GM08714 (cell line): ENCODE measurements at regions not wholly inside any gene's neighbourhood (a gene's known extent, or its start where the extent isn't known, plus 50 kb on each side); places are given as distances from the start of the nearest gene placed in this dataset.
"Not testable (repeated sequence)": the region's sequence is repeated elsewhere in the genome, so short reads cannot be mapped to it uniquely, and the experiment has no call there.

Experiments
- H3K4me3 ChIP-seq: fragments of 200-500 bp; sonication (Bioruptor generic); 2 replicates; pipeline ENCODE4 v1.5.1; 2014; ENCODE audit warnings: mild to moderate bottlenecking, low read length, inconsistent platforms
- ZNF274 ChIP-seq: IDR thresholded peaks from 2 replicates; pipeline ENCODE4 v1.6.1; 2012; ENCODE audit warnings: mild to moderate bottlenecking, low read depth, low read length

GRCh38 chr3:18189282-18190050 lies 235.7 kb downstream of the SATB1 start:
- H3K4me3 ChIP-seq, result no peak overlapping the region

GRCh38 chr3:18188491-18188890 lies 236.6 kb downstream of the SATB1 start:
- TF ChIP-seq ZNF274, result no peak
- H3K4me3 ChIP-seq, result no peak overlapping the region

More at GRCh38 chr3:18189282-18190050, 235.7 kb downstream of the SATB1 start:
- TF ChIP-seq ZNF274, result no peak

- TF ChIP-seq ZNF274, result no peak
Measured at GRCh38 chr3:18185624-18186023, 239.5 kb downstream of the SATB1 start.

GRCh38 chr3:18182923-18183322 lies 242.2 kb downstream of the SATB1 start:
- not testable (repeated sequence) for H3K4me3 ChIP-seq

More at GRCh38 chr3:18185624-18186023, 239.5 kb downstream of the SATB1 start:
- H3K4me3 ChIP-seq, result no peak overlapping the region

- TF ChIP-seq ZNF274, result no peak
- no peak overlapping the region for H3K4me3 ChIP-seq
Measured at GRCh38 chr3:18179521-18179920, 245.6 kb downstream of the SATB1 start.

GRCh38 chr3:18177271-18177670 lies 247.9 kb downstream of the SATB1 start:
- no peak overlapping the region for H3K4me3 ChIP-seq
- no peak for TF ChIP-seq ZNF274

- H3K4me3 ChIP-seq, result not testable (repeated sequence)
Measured at GRCh38 chr3:18173891-18174290, 251.2 kb downstream of the SATB1 start.

- H3K4me3 ChIP-seq, result no peak overlapping the region
- no peak for TF ChIP-seq ZNF274
Measured at GRCh38 chr3:18159681-18160080, 265.5 kb downstream of the SATB1 start.

GRCh38 chr3:18153571-18154173 lies 271.5 kb downstream of the SATB1 start:
- no peak for TF ChIP-seq ZNF274
- H3K4me3 ChIP-seq, result no peak overlapping the region

- TF ChIP-seq ZNF274, result no peak
- no peak overlapping the region for H3K4me3 ChIP-seq
Measured at GRCh38 chr3:18151199-18151598, 273.9 kb downstream of the SATB1 start.

- H3K4me3 ChIP-seq, result no peak overlapping the region
- no peak for TF ChIP-seq ZNF274
Measured at GRCh38 chr3:18149935-18150334, 275.2 kb downstream of the SATB1 start.

GRCh38 chr3:18149386-18149785 lies 275.8 kb downstream of the SATB1 start:
- no peak for TF ChIP-seq ZNF274
- no peak overlapping the region for H3K4me3 ChIP-seq

GRCh38 chr3:18144571-18144970 lies 280.6 kb downstream of the SATB1 start:
- no peak for TF ChIP-seq ZNF274
- H3K4me3 ChIP-seq, result no peak overlapping the region

- TF ChIP-seq ZNF274, result no peak
- no peak overlapping the region for H3K4me3 ChIP-seq
Measured at GRCh38 chr3:18143258-18143780, 281.8 kb downstream of the SATB1 start.

- no peak for TF ChIP-seq ZNF274
Measured at GRCh38 chr3:18137958-18138357, 287.2 kb downstream of the SATB1 start.

More at GRCh38 chr3:18137958-18138357, 287.2 kb downstream of the SATB1 start:
- no peak overlapping the region for H3K4me3 ChIP-seq
